ENCODE measurements at regions not wholly inside any gene's neighbourhood (a gene's known extent, or its start where the extent isn't known, plus 50 kb on each side); places are given as distances from the start of the nearest gene placed in this dataset.
A peak's percentile ranks its signal among the peaks of the same experiment; 100 is the strongest.
"Not testable (repeated sequence)": the region's sequence is repeated elsewhere in the genome, so short reads cannot be mapped to it uniquely, and the experiment has no call there.

GRCh38 chr4:159685340-159686092 is 582.6 kb downstream of the RAPGEF2 start:
- Histone ChIP-seq H3K4me1 (ENCODE audit: control insufficient read depth, insufficient read depth, low read length) (no peaks in the 10 kb centered on the region), H3K4me3 (ENCODE audit: low read length) (no peak overlapping the region), H3K9me3 (replicated peaks; ENCODE audit: control insufficient read depth, low read depth, low read length) (no peaks in the 10 kb centered on the region), H3K36me3 (ENCODE audit: control insufficient read depth, insufficient read depth, low read length) (no peaks in the 10 kb centered on the region), H3K27me3 (ENCODE audit: control insufficient read depth, insufficient read depth, low read length) (no peaks in the 10 kb centered on the region), H3K27ac (ENCODE audit: low read length) (no peak overlapping the region)
- 0% methylated on average over 1 of the region's 3 CpGs for WGBS (ENCODE audit: insufficient coverage)
- peak; percentile 32 for DNase-seq

- no peaks in the 10 kb centered on the region for H3K4me1 ChIP-seq (ENCODE audit: control insufficient read depth, insufficient read depth, low read length)
- DNase-seq, result no peak
- H3K27me3 ChIP-seq (ENCODE audit: control insufficient read depth, insufficient read depth, low read length), result no peaks in the 10 kb centered on the region
- H3K27ac ChIP-seq (ENCODE audit: low read length), result no peak overlapping the region
- H3K4me3 ChIP-seq (ENCODE audit: low read length), result no peak overlapping the region
- H3K9me3 ChIP-seq (replicated peaks; ENCODE audit: control insufficient read depth, low read depth, low read length), result peaks cover 6% of the 10 kb centered on the region
- H3K36me3 ChIP-seq (ENCODE audit: control insufficient read depth, insufficient read depth, low read length), result no peaks in the 10 kb centered on the region
These were observed 586.6 kb downstream of the RAPGEF2 start for GRCh38 chr4:159689526-159689925.

- no peak overlapping the region for H3K4me3 ChIP-seq (ENCODE audit: low read length)
- WGBS (ENCODE audit: insufficient coverage), result 67% methylated on average over 2 of the region's 6 CpGs
- no peaks in the 10 kb centered on the region for H3K9me3 ChIP-seq (replicated peaks; ENCODE audit: control insufficient read depth, low read depth, low read length)
- no peaks in the 10 kb centered on the region for H3K4me1 ChIP-seq (ENCODE audit: control insufficient read depth, insufficient read depth, low read length)
- no peaks in the 10 kb centered on the region for H3K36me3 ChIP-seq (ENCODE audit: control insufficient read depth, insufficient read depth, low read length)
- H3K27ac ChIP-seq (ENCODE audit: low read length), result no peak overlapping the region
- DNase-seq, result no peak
- H3K27me3 ChIP-seq (ENCODE audit: control insufficient read depth, insufficient read depth, low read length), result no peaks in the 10 kb centered on the region
These were observed 594.7 kb downstream of the RAPGEF2 start for GRCh38 chr4:159697322-159698283.

- Histone ChIP-seq H3K4me1 (ENCODE audit: control insufficient read depth, insufficient read depth, low read length) (no peaks in the 10 kb centered on the region), H3K36me3 (ENCODE audit: control insufficient read depth, insufficient read depth, low read length) (no peaks in the 10 kb centered on the region), H3K9me3 (replicated peaks; ENCODE audit: control insufficient read depth, low read depth, low read length) (no peaks in the 10 kb centered on the region)
These were observed 595.5 kb downstream of the RAPGEF2 start for GRCh38 chr4:159698336-159698735.

GRCh38 chr4:159702200-159702599 is 599.3 kb downstream of the RAPGEF2 start:
- Histone ChIP-seq H3K27me3 (ENCODE audit: control insufficient read depth, insufficient read depth, low read length) (no peaks in the 10 kb centered on the region), H3K9me3 (replicated peaks; ENCODE audit: control insufficient read depth, low read depth, low read length) (no peaks in the 10 kb centered on the region), H3K4me3 (ENCODE audit: low read length) (no peak overlapping the region), H3K4me1 (ENCODE audit: control insufficient read depth, insufficient read depth, low read length) (no peaks in the 10 kb centered on the region), H3K27ac (ENCODE audit: low read length) (no peak overlapping the region), H3K36me3 (ENCODE audit: control insufficient read depth, insufficient read depth, low read length) (no peaks in the 10 kb centered on the region)
- WGBS (ENCODE audit: insufficient coverage), result 70% methylated on average over 2 of the region's 2 CpGs
- DNase-seq, result no peak

More at GRCh38 chr4:159698336-159698735, 595.5 kb downstream of the RAPGEF2 start:
- Histone ChIP-seq H3K27ac (ENCODE audit: low read length) (no peak overlapping the region), H3K27me3 (ENCODE audit: control insufficient read depth, insufficient read depth, low read length) (no peaks in the 10 kb centered on the region), H3K4me3 (ENCODE audit: low read length) (no peak overlapping the region)
- WGBS (ENCODE audit: insufficient coverage), result 87% methylated on average over 2 of the region's 3 CpGs
- no peak for DNase-seq

GRCh38 chr4:159705334-159705733 is 602.5 kb downstream of the RAPGEF2 start:
- H3K36me3 ChIP-seq (ENCODE audit: control insufficient read depth, insufficient read depth, low read length), result no peaks in the 10 kb centered on the region
- no peak overlapping the region for H3K27ac ChIP-seq (ENCODE audit: low read length)
- no peaks in the 10 kb centered on the region for H3K4me1 ChIP-seq (ENCODE audit: control insufficient read depth, insufficient read depth, low read length)
- no peaks in the 10 kb centered on the region for H3K9me3 ChIP-seq (replicated peaks; ENCODE audit: control insufficient read depth, low read depth, low read length)
- no peaks in the 10 kb centered on the region for H3K27me3 ChIP-seq (ENCODE audit: control insufficient read depth, insufficient read depth, low read length)
- no peak for DNase-seq
- no peak overlapping the region for H3K4me3 ChIP-seq (ENCODE audit: low read length)

- no peak overlapping the region for H3K27ac ChIP-seq (ENCODE audit: low read length)
- H3K4me1 ChIP-seq (ENCODE audit: control insufficient read depth, insufficient read depth, low read length), result no peaks in the 10 kb centered on the region
- H3K9me3 ChIP-seq (replicated peaks; ENCODE audit: control insufficient read depth, low read depth, low read length), result no peaks in the 10 kb centered on the region
- DNase-seq, result no peak
- H3K4me3 ChIP-seq (ENCODE audit: low read length), result no peak overlapping the region
- no peaks in the 10 kb centered on the region for H3K36me3 ChIP-seq (ENCODE audit: control insufficient read depth, insufficient read depth, low read length)
- H3K27me3 ChIP-seq (ENCODE audit: control insufficient read depth, insufficient read depth, low read length), result no peaks in the 10 kb centered on the region
These were observed 603.8 kb downstream of the RAPGEF2 start for GRCh38 chr4:159706704-159707103.

- not testable (repeated sequence) for H3K27me3 ChIP-seq (ENCODE audit: control insufficient read depth, insufficient read depth, low read length); DNase-seq; H3K36me3 ChIP-seq (ENCODE audit: control insufficient read depth, insufficient read depth, low read length); H3K4me1 ChIP-seq (ENCODE audit: control insufficient read depth, insufficient read depth, low read length); H3K9me3 ChIP-seq (replicated peaks; ENCODE audit: control insufficient read depth, low read depth, low read length); H3K27ac ChIP-seq (ENCODE audit: low read length); H3K4me3 ChIP-seq (ENCODE audit: low read length)
- 85% methylated on average over 15 of the region's 25 CpGs for WGBS (ENCODE audit: insufficient coverage)
These were observed 612.3 kb downstream of the RAPGEF2 start for GRCh38 chr4:159715180-159715579.

GRCh38 chr4:159719531-159719930 is 616.7 kb downstream of the RAPGEF2 start:
- peak; percentile 3 for DNase-seq
- no peak overlapping the region for H3K4me3 ChIP-seq (ENCODE audit: low read length)
- no peak overlapping the region for H3K27ac ChIP-seq (ENCODE audit: low read length)
- H3K36me3 ChIP-seq (ENCODE audit: control insufficient read depth, insufficient read depth, low read length), result no peaks in the 10 kb centered on the region
- no peaks in the 10 kb centered on the region for H3K27me3 ChIP-seq (ENCODE audit: control insufficient read depth, insufficient read depth, low read length)
- H3K9me3 ChIP-seq (replicated peaks; ENCODE audit: control insufficient read depth, low read depth, low read length), result no peaks in the 10 kb centered on the region
- H3K4me1 ChIP-seq (ENCODE audit: control insufficient read depth, insufficient read depth, low read length), result no peaks in the 10 kb centered on the region

- H3K9me3 ChIP-seq (replicated peaks; ENCODE audit: control insufficient read depth, low read depth, low read length), result no peaks in the 10 kb centered on the region
- H3K27ac ChIP-seq (ENCODE audit: low read length), result no peak overlapping the region
- H3K27me3 ChIP-seq (ENCODE audit: control insufficient read depth, insufficient read depth, low read length), result no peaks in the 10 kb centered on the region
- no peaks in the 10 kb centered on the region for H3K4me1 ChIP-seq (ENCODE audit: control insufficient read depth, insufficient read depth, low read length)
- H3K36me3 ChIP-seq (ENCODE audit: control insufficient read depth, insufficient read depth, low read length), result no peaks in the 10 kb centered on the region
- no peak for DNase-seq
- no peak overlapping the region for H3K4me3 ChIP-seq (ENCODE audit: low read length)
- WGBS (ENCODE audit: insufficient coverage), result 86% methylated on average over 16 of the region's 16 CpGs
These were observed 619.2 kb downstream of the RAPGEF2 start for GRCh38 chr4:159722052-159722451.
